GM18868 (cell line): ENCODE measurements at regions not wholly inside any gene's neighbourhood (a gene's known extent, or its start where the extent isn't known, plus 50 kb on each side); places are given as distances from the start of the nearest gene placed in this dataset.
A peak's percentile ranks its signal among the peaks of the same experiment; 100 is the strongest.
"Not testable (repeated sequence)": the region's sequence is repeated elsewhere in the genome, so short reads cannot be mapped to it uniquely, and the experiment has no call there.

ENCODE experiments used
- ATAC-seq: cut with Tn5 transposase; IDR thresholded peaks from one replicate; pipeline ENCODE4 v1.9.1; 2021; ENCODE audit warnings: mild to moderate bottlenecking, moderate library complexity; ENCODE audit not compliant: unreplicated experiment

GRCh38 chr17:45554479-45554878 lies 64.0 kb upstream of the PLEKHM1 start:
- ATAC-seq: not testable (repeated sequence)

GRCh38 chr17:45558821-45559220 lies 68.3 kb upstream of the PLEKHM1 start:
- not testable (repeated sequence) for ATAC-seq

- ATAC-seq: not testable (repeated sequence)
Observed at GRCh38 chr17:45562868-45563267, 72.3 kb upstream of the PLEKHM1 start.

- not testable (repeated sequence) for ATAC-seq
Observed at GRCh38 chr17:45563283-45563682, 72.8 kb upstream of the PLEKHM1 start.

GRCh38 chr17:45568275-45568674 lies 77.8 kb upstream of the PLEKHM1 start:
- ATAC-seq: not testable (repeated sequence)

GRCh38 chr17:45573326-45573725 lies 82.8 kb upstream of the PLEKHM1 start:
- ATAC-seq: not testable (repeated sequence)

GRCh38 chr17:45573924-45574770 lies 83.6 kb upstream of the PLEKHM1 start:
- ATAC-seq: no peak

- ATAC-seq: no peak
Observed at GRCh38 chr17:45575126-45575885, 84.8 kb upstream of the PLEKHM1 start.

- ATAC-seq: not testable (repeated sequence)
Observed at GRCh38 chr17:45576527-45577307, 86.2 kb upstream of the PLEKHM1 start.

GRCh38 chr17:45577571-45578279 lies 87.2 kb upstream of the PLEKHM1 start:
- ATAC-seq: no peak

GRCh38 chr17:45578516-45579455 lies 88.3 kb upstream of the PLEKHM1 start:
- ATAC-seq: no peak

GRCh38 chr17:45579529-45580495 lies 89.3 kb upstream of the PLEKHM1 start:
- ATAC-seq: no peak

GRCh38 chr17:45580924-45581323 lies 90.4 kb upstream of the PLEKHM1 start:
- no peak for ATAC-seq

- no peak for ATAC-seq
Observed at GRCh38 chr17:45581860-45582259, 91.3 kb upstream of the PLEKHM1 start.

- ATAC-seq: peak; percentile 58
Observed at GRCh38 chr17:45584092-45585036, 93.8 kb upstream of the PLEKHM1 start.

- ATAC-seq: peak; percentile 69
Observed at GRCh38 chr17:45585037-45585733, 94.7 kb upstream of the PLEKHM1 start.
